ENCODE measurements at regions not wholly inside any gene's neighbourhood (a gene's known extent, or its start where the extent isn't known, plus 50 kb on each side); places are given as distances from the start of the nearest gene placed in this dataset.
"Not testable (repeated sequence)": the region's sequence is repeated elsewhere in the genome, so short reads cannot be mapped to it uniquely, and the experiment has no call there.

- H3K27ac Mint-ChIP-seq; H3K9me3 Mint-ChIP-seq (ENCODE audit: insufficient read depth); H3K4me3 Mint-ChIP-seq; DNase-seq; POLR2A ChIA-PET; H3K27me3 Mint-ChIP-seq (ENCODE audit: low read depth); ATAC-seq; H3K36me3 Mint-ChIP-seq (ENCODE audit: low read depth): not testable (repeated sequence)
- H3K4me1 Mint-ChIP-seq (ENCODE audit: low read depth) = peaks cover 36% of the 10 kb centered on the region
- CTCF ChIA-PET = interaction anchor here (0.7 to 1.4 kb wide), 2 partner anchors 8 to 411 kb away, joined by 3 to 4 read pairs; no protein-coding TSS in a partner anchor
Measured at GRCh38 chr17:83192789-83193335, 113.5 kb downstream of the METRNL start.

- Mint-ChIP-seq H3K27ac (peak overlapping the region; percentile 78), H3K36me3 (ENCODE audit: low read depth) (no peaks in the 10 kb centered on the region), H3K4me1 (ENCODE audit: low read depth) (peaks cover 37% of the 10 kb centered on the region), H3K9me3 (ENCODE audit: insufficient read depth) (no peaks in the 10 kb centered on the region), H3K27me3 (ENCODE audit: low read depth) (peaks cover 2% of the 10 kb centered on the region), H3K4me3 (no peak overlapping the region)
- POLR2A ChIA-PET = no interaction called here
- ATAC-seq (peak; percentile 54), DNase-seq (no peak)
- CTCF ChIA-PET = no interaction called here
Measured at GRCh38 chr17:83193336-83194185, 114.2 kb downstream of the METRNL start.

DNA sequence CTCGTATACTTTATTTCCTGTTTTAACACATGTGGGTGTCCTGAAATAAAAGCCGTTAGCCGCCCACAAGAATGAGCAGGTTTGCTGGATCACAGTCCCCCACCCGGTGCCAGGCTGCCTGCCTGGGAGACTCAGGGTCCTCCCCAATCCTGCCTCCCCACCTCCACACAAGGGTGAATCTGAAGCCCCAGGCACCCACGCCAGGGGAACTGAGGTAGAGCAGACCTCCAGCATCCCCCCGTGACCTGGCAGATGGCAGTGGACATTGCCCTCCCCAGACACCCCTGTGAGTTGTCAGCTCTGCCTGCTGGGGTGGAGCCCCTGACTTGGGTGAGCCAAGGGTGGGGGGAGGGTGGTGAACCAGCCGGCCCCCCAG is 114.8 kb downstream of the METRNL start:
- DNase-seq = no peak
- Mint-ChIP-seq H3K36me3 (ENCODE audit: low read depth) (no peaks in the 10 kb centered on the region), H3K27me3 (ENCODE audit: low read depth) (no peaks in the 10 kb centered on the region), H3K4me3 (no peak overlapping the region), H3K27ac (peak overlapping the region; percentile 78), H3K4me1 (ENCODE audit: low read depth) (peaks cover 43% of the 10 kb centered on the region), H3K9me3 (ENCODE audit: insufficient read depth) (no peaks in the 10 kb centered on the region)
- no peak for ATAC-seq
- ChIA-PET POLR2A (no interaction called here), CTCF (no interaction called here)

GRCh38 chr17:83194761-83195329 is 115.4 kb downstream of the METRNL start:
- no peak for DNase-seq
- Mint-ChIP-seq H3K9me3 (ENCODE audit: insufficient read depth) (no peaks in the 10 kb centered on the region), H3K36me3 (ENCODE audit: low read depth) (no peaks in the 10 kb centered on the region), H3K4me3 (no peak overlapping the region), H3K27me3 (ENCODE audit: low read depth) (no peaks in the 10 kb centered on the region), H3K27ac (peak overlapping the region; percentile 20), H3K4me1 (ENCODE audit: low read depth) (peaks cover 50% of the 10 kb centered on the region)
- POLR2A ChIA-PET = no interaction called here
- no peak for ATAC-seq
- CTCF ChIA-PET = no interaction called here

DNA sequence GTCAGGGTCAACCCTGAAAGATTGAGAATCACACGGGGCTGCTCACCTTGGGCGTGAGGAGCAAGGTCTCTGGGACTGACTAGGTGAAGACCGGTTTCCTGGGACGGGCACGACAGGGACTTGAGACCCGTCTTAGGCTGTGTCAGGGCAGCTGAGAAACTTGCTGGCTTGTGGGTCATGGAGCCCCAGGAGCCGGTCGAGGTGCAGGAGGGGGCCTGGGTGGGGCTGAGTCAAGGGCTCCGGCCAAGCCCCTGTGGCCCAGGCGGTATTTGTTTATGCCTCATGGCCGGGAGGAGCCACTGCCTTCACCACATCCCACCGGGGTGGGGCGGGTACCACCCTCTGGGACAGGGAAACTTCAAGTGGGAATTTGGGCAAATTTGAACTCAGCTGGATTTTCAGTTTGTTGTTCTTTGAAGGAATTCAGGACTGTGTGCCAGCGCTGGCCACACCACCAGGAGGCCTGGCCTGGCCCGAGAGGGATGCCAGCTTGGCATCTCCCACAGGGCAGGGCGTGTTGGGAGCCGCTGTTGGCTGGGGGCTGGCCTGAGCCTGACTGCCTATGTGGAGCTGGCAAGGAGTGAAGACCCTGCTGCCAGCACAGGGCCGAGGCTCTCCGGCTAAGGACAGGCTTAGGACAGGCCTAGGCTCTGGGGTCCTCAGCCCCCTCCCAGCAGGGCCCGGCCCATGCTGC is 116.1 kb downstream of the METRNL start:
- Mint-ChIP-seq H3K36me3 (ENCODE audit: low read depth) (no peaks in the 10 kb centered on the region), H3K27ac (peak overlapping the region; percentile 20), H3K27me3 (ENCODE audit: low read depth) (no peaks in the 10 kb centered on the region), H3K4me1 (ENCODE audit: low read depth) (peaks cover 56% of the 10 kb centered on the region), H3K9me3 (ENCODE audit: insufficient read depth) (no peaks in the 10 kb centered on the region), H3K4me3 (no peak overlapping the region)
- no peak for ATAC-seq
- ChIA-PET POLR2A (no interaction called here), CTCF (no interaction called here)
- no peak for DNase-seq

DNA sequence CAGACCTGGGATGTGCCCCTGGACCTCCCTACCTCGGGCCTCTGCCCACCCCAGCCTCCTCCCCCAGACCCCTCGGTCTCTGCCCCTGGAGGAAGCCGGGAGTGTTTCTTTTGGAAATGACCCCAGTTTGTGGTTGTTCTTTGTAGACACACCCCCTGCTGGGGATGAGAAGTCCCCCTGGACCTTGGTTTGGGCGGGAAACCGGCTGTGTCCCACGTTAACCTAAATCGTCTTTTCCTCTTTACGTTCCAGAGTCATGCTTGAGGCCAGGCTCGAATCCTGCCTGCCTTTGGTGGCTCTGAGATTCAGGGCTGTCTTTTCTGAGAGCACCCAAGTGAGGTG is 116.6 kb downstream of the METRNL start:
- CTCF ChIA-PET = no interaction called here
- peaks cover 60% of the 10 kb centered on the region for H3K4me1 Mint-ChIP-seq (ENCODE audit: low read depth)

GRCh38 chr17:83196366-83196765 is 117.0 kb downstream of the METRNL start:
- H3K36me3 Mint-ChIP-seq (ENCODE audit: low read depth) = no peaks in the 10 kb centered on the region
- POLR2A ChIA-PET = interaction anchor here (0.6 kb wide), 1 partner anchor 386 kb away, joined by 3 read pairs; no protein-coding TSS in a partner anchor
- no peak for ATAC-seq
- CTCF ChIA-PET = no interaction called here
- no peaks in the 10 kb centered on the region for H3K27me3 Mint-ChIP-seq (ENCODE audit: low read depth)
- no peaks in the 10 kb centered on the region for H3K9me3 Mint-ChIP-seq (ENCODE audit: insufficient read depth)
- H3K4me3 Mint-ChIP-seq = no peak overlapping the region
- no peak for DNase-seq
- no peak overlapping the region for H3K27ac Mint-ChIP-seq
- H3K4me1 Mint-ChIP-seq (ENCODE audit: low read depth) = peaks cover 60% of the 10 kb centered on the region

More for the DNA sequence above, 116.6 kb downstream of the METRNL start:
- Mint-ChIP-seq H3K27ac (no peak overlapping the region), H3K27me3 (ENCODE audit: low read depth) (no peaks in the 10 kb centered on the region), H3K9me3 (ENCODE audit: insufficient read depth) (no peaks in the 10 kb centered on the region), H3K4me3 (no peak overlapping the region), H3K36me3 (ENCODE audit: low read depth) (no peaks in the 10 kb centered on the region)
- ATAC-seq (no peak), DNase-seq (no peak)
- POLR2A ChIA-PET = no interaction called here

DNA sequence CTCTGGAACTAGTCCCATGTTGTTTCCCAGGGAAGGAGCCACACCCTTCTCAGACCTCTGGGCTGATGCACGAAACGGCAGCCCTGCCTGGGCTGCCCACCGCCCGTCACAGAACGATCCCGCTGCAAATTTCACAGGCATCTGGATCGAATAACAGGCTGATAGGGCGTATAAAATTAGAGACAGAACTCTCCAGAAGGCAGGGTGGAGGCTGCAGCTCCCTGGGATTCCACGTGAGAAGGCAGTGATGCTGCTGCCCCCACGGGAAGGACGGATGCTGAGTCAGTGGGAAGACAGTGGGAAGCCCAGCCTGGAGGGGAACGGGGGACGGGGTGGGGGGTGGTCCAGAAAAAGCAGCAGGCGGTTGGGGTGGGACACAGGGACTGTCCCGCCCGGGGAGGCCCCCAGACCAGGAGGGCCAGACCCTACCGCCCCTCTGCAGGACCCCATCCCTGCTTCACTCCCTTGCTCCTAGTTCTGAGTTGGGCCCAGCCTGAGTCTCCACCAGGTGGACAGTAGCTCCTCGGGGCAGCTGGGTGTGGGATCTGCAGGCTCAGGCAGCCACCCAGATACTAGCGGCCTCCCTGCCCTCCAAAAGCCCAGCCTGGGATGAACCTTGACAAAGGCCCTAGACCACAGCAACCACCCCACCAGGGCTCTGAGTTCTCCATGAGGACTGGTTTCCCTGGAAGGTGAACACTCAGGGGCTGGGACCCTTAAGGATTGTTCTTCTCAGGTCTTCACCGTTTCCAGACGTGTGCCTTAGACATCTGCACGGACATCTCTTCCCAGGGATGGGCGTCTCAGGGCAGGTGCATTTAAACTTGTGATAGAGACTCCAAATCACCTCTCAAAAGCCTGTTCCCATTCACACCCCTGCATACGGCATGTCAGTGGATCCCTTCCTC is 117.8 kb downstream of the METRNL start:
- H3K4me3 Mint-ChIP-seq = no peak overlapping the region
- ChIA-PET CTCF (no interaction called here), POLR2A (interaction anchor here (0.6 kb wide), 1 partner anchor 387 kb away, joined by 3 read pairs; no protein-coding TSS in a partner anchor)
- H3K36me3 Mint-ChIP-seq (ENCODE audit: low read depth) = no peaks in the 10 kb centered on the region
- no peaks in the 10 kb centered on the region for H3K27me3 Mint-ChIP-seq (ENCODE audit: low read depth)
- DNase-seq (no peak), ATAC-seq (no peak)
- no peaks in the 10 kb centered on the region for H3K9me3 Mint-ChIP-seq (ENCODE audit: insufficient read depth)
- H3K4me1 Mint-ChIP-seq (ENCODE audit: low read depth) = peaks cover 67% of the 10 kb centered on the region
- H3K27ac Mint-ChIP-seq = peak overlapping the region; percentile 46

DNA sequence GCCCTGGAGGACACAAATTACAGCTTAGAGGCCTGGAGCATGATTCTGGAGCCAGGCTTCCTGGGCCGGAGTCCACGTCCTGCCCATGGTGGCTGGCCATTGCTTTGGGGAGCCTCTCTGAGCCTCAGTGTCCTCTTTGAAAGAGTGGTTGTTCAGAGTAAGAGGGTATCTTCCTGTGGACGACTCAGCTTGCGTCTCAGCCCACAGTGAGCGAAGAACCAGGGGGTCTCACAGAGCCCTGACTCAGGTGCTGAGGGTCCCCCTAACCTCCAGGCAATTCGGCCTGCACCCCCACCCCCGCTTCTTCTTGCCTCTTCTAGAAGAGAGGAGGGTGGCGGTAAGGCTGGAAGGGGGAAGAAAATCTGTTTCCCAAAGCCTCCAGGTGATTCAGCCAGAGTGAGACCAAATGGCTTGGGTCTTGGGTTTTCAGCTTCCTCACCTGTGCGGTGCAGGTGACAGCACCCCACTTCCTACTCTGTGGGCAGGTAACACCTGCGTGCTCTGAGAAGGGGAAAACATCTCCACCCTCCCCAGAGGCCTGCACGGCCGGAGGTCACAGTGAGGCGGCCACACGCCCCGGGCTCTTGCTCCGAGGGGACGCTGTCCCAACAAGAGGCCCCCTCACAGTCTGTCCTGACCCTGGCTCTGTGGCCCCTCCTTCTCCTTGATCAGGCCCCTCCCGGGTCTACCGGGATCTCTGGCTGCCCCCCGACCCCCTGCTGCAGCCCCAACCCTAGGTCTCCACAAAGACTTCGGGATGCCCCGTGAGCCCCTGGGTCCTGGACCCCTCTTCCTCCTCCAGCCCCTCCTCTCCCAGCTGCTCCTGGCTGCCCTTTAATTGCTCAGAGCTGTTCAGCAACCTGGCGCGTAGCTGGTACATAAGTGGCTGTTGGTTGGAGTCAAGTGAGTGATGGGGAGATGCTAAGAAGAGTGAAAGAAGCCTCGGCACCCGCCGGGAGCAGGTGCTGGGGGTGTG is 119.2 kb downstream of the METRNL start:
- peak overlapping the region; percentile 100 for H3K27ac Mint-ChIP-seq
- ChIA-PET POLR2A (no interaction called here), CTCF (interaction anchor here (0.9 to 3.6 kb wide), 7 partner anchors 14 to 421 kb away, joined by 3 to 15 read pairs (median 5); no protein-coding TSS in a partner anchor)
- peak overlapping the region; percentile 76 for H3K4me3 Mint-ChIP-seq
- DNase-seq (peak; percentile 39), ATAC-seq (peak; percentile 10)
- no peaks in the 10 kb centered on the region for H3K9me3 Mint-ChIP-seq (ENCODE audit: insufficient read depth)
- H3K4me1 Mint-ChIP-seq (ENCODE audit: low read depth) = peaks cover 69% of the 10 kb centered on the region
- H3K27me3 Mint-ChIP-seq (ENCODE audit: low read depth) = no peaks in the 10 kb centered on the region
- no peaks in the 10 kb centered on the region for H3K36me3 Mint-ChIP-seq (ENCODE audit: low read depth)

DNA sequence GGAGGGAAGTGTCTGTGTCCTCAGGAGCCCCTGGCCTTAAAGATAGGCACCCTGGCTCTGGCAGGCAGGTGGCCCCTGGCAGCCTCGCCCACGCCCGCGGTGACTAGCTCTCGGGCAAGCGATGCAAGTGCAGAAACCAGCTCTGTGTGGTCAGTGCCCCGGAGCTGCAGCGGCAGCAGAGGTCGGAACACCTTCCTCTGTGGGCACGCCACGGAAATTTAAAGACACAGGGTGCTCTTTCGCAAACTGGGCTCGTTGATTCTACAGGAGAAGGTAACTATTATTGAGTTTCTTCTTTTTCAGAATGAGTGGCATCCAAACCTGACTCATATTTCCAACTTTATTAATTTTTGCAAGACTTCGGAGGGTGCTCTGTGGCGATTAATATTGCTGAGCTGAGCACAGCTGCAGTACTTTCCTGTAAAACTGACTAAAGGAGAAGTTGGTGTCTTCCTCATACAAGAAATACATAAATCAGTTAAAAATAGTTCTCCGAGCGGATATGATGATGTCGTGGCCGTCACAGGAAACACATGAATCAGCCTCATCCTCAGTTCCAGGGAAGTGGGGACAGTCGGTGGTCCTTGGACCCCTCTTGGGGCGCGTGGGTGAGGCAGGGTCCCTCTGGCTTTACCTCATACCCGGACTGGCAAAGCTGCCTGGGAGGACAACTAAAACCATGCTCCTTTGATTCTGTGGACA is 120.2 kb downstream of the METRNL start:
- H3K9me3 Mint-ChIP-seq (ENCODE audit: insufficient read depth) = no peaks in the 10 kb centered on the region
- peaks cover 2% of the 10 kb centered on the region for H3K27me3 Mint-ChIP-seq (ENCODE audit: low read depth)
- CTCF ChIA-PET = interaction anchor here (0.8 to 3.6 kb wide), 15 partner anchors 15 to 422 kb away, joined by 3 to 15 read pairs (median 4); no protein-coding TSS in a partner anchor
- H3K36me3 Mint-ChIP-seq (ENCODE audit: low read depth) = no peaks in the 10 kb centered on the region
- peak overlapping the region; percentile 76 for H3K4me3 Mint-ChIP-seq
- H3K4me1 Mint-ChIP-seq (ENCODE audit: low read depth) = peaks cover 65% of the 10 kb centered on the region
- ATAC-seq = peak; percentile 56
- POLR2A ChIA-PET = interaction anchor here (0.5 to 1.9 kb wide), 10 partner anchors 17 to 1162 kb away, joined by 3 to 9 read pairs (median 4); partner anchors contain the start of genes DCXR and METRNL
- peak; percentile 76 for DNase-seq
- H3K27ac Mint-ChIP-seq = peak overlapping the region; percentile 100
